Vagina (tissue), 2 donors: ENCODE measurements at regions not wholly inside any gene's neighbourhood (a gene's known extent, or its start where the extent isn't known, plus 50 kb on each side); places are given as distances from the start of the nearest gene placed in this dataset.

ENCODE experiments used
- CTCF ChIP-seq, 3 experiments: fragments of 450-650 bp in 2 of 3; fragments of 200-600 bp in 1 of 3; sonication (generic) in 1 of 3; IDR thresholded peaks; one replicate each; pipeline ENCODE4 v1.5.1; 2017 to 2019; ENCODE audit warnings: antibody characterized with exemption in 3 of 3, mild to moderate bottlenecking in 2 of 3, moderate library complexity in 2 of 3
- POLR2A ChIP-seq, 2 donors: fragments of 450-650 bp; IDR thresholded peaks; one replicate each; pipeline ENCODE4 v1.6.1; 2017; ENCODE audit warnings: antibody characterized with exemption in 2 of 2, mild to moderate bottlenecking in 2 of 2, moderate library complexity in 2 of 2
- POLR2AphosphoS5 ChIP-seq, 2 donors: sonication (generic); formaldehyde crosslinking; IDR thresholded peaks; one replicate each; pipeline ENCODE4 v1.9.0; 2017; ENCODE audit warnings: antibody characterized with exemption in 2 of 2, mild to moderate bottlenecking in 2 of 2, low read depth in 1 of 2; ENCODE audit not compliant: insufficient read depth in 1 of 2

- TF ChIP-seq CTCF (IDR thresholded peaks at IDR 0.05) (no peak), POLR2A (IDR thresholded peaks at IDR 0.05) (no peak), POLR2AphosphoS5 (IDR thresholded peaks at IDR 0.05; ENCODE audit: insufficient read depth in 1 of 2, low read depth in 1 of 2) (no peak)
Observed at GRCh38 chrX:124263743-124264142, 68.7 kb upstream of the TEX13D start.
